GM18498 (cell line): ENCODE measurements at regions not wholly inside any gene's neighbourhood (a gene's known extent, or its start where the extent isn't known, plus 50 kb on each side); places are given as distances from the start of the nearest gene placed in this dataset.

Experiments used
- ATAC-seq: cut with Tn5 transposase; IDR thresholded peaks from one replicate; pipeline ENCODE4 v1.9.1; 2021; ENCODE audit warnings: mild to moderate bottlenecking, moderate library complexity; ENCODE audit not compliant: unreplicated experiment

- no peak for ATAC-seq
Observed at GRCh38 chr3:8186213-8186612, 315.4 kb upstream of the LMCD1 start.

- no peak for ATAC-seq
Observed at GRCh38 chr3:8187996-8188395, 313.6 kb upstream of the LMCD1 start.

GRCh38 chr3:8189051-8189450 lies 312.6 kb upstream of the LMCD1 start:
- no peak for ATAC-seq

- no peak for ATAC-seq
Observed at GRCh38 chr3:8191406-8191805, 310.2 kb upstream of the LMCD1 start.

- ATAC-seq: no peak
Observed at GRCh38 chr3:8197384-8197783, 304.2 kb upstream of the LMCD1 start.

- ATAC-seq: no peak
Observed at GRCh38 chr3:8198605-8199004, 303.0 kb upstream of the LMCD1 start.

GRCh38 chr3:8200996-8201395 lies 300.6 kb upstream of the LMCD1 start:
- no peak for ATAC-seq

- no peak for ATAC-seq
Observed at GRCh38 chr3:8201886-8202285, 299.7 kb upstream of the LMCD1 start.

GRCh38 chr3:8204331-8204730 lies 297.3 kb upstream of the LMCD1 start:
- no peak for ATAC-seq

GRCh38 chr3:8204853-8205650 lies 296.6 kb upstream of the LMCD1 start:
- ATAC-seq: no peak

- ATAC-seq: no peak
Observed at GRCh38 chr3:8205881-8206280, 295.7 kb upstream of the LMCD1 start.

GRCh38 chr3:8206971-8207617 lies 294.5 kb upstream of the LMCD1 start:
- no peak for ATAC-seq

- ATAC-seq: no peak
Observed at GRCh38 chr3:8210882-8211341, 290.7 kb upstream of the LMCD1 start.

- no peak for ATAC-seq
Observed at GRCh38 chr3:8212794-8213193, 288.8 kb upstream of the LMCD1 start.

- no peak for ATAC-seq
Observed at GRCh38 chr3:8213286-8213685, 288.3 kb upstream of the LMCD1 start.

- no peak for ATAC-seq
Observed at GRCh38 chr3:8215821-8216220, 285.8 kb upstream of the LMCD1 start.

GRCh38 chr3:8218353-8218940 lies 283.2 kb upstream of the LMCD1 start:
- no peak for ATAC-seq

- ATAC-seq: no peak
Observed at GRCh38 chr3:8220291-8220690, 281.3 kb upstream of the LMCD1 start.

GRCh38 chr3:8223766-8224165 lies 277.9 kb upstream of the LMCD1 start:
- no peak for ATAC-seq

GRCh38 chr3:8224941-8225340 lies 276.7 kb upstream of the LMCD1 start:
- ATAC-seq: no peak

GRCh38 chr3:8233938-8234337 lies 267.7 kb upstream of the LMCD1 start:
- no peak for ATAC-seq

GRCh38 chr3:8236264-8236663 lies 265.4 kb upstream of the LMCD1 start:
- no peak for ATAC-seq
